GM21515 (cell line): ENCODE measurements at regions not wholly inside any gene's neighbourhood (a gene's known extent, or its start where the extent isn't known, plus 50 kb on each side); places are given as distances from the start of the nearest gene placed in this dataset.

Source experiments
- ATAC-seq: cut with Tn5 transposase; IDR thresholded peaks from one replicate; pipeline ENCODE4 v1.9.1; 2021; ENCODE audit not compliant: unreplicated experiment

GRCh38 chr10:130455111-130455695 is 319.0 kb downstream of the GLRX3 start:
- no peak for ATAC-seq

DNA sequence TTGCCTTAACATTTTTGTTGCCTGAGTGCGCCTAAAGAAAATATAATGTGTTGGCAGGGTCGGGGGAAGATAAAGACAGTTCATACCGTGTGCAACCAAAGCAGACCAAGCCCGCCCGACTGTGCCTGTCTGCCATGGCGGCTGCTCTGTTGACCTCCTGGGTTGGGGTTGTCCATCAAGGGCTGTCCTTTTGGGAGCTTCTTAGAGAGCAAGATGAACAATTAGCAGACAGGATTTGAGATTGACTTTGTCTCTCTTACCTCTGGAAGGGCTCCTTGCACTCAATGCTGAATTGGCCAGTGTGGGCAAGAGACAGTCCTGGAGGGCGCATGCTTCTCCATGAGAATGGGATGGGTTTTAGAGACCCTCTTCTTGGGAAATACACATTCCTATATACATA is 319.6 kb downstream of the GLRX3 start:
- no peak for ATAC-seq

- ATAC-seq = no peak
Measured at GRCh38 chr10:130456616-130457015, 320.4 kb downstream of the GLRX3 start.

DNA sequence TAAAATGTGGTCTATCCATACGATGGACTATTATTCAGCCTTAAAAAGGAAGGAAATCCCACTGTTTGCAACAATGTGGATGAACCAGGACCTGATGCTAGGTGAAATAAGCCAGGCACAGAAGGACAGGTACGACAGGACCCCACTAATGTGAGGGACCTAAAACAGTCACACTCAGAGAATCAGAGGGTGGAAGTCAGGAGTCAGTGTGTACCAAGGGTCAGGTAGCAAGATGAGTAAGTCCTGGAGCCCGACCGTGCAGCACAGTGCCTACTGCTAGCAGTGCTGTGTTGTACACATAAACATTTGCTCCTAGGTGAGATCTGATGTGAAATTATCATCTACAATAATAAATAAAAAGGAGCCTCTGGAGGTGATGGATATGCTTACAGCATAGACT is 322.3 kb downstream of the GLRX3 start:
- ATAC-seq = no peak

- ATAC-seq = no peak
Measured at GRCh38 chr10:130459011-130459410, 322.8 kb downstream of the GLRX3 start.

DNA sequence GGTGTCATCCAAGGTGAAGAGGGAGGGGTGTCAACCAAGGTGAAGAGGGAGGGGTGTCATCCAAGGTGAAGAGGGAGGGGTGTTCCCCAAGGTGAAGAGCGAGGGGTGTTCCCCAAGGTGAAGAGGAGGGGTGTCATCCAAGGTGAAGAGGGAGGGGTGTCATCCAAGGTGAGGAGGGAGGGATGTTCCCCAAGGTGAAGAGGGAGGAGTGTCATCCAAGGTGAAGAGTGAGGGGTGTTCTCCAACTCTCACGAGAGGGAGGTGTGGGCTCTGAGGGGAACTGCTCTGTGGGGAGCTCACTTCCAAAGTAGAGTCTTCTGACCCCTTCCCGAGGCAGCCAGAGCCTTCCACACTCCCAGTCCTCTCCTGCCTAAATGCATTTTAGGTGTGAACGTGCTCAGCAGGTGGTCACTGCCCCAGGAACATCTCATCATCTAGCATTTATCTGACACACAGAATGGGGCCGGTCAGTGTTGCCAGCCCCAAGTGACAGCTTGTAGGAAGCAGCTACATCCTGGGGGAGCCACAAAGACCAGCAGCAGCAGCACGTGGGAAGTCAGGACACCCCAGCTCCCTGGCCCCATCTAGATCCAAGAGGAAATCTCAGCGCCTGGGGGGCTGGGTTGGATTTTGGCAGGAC is 323.8 kb downstream of the GLRX3 start:
- no peak for ATAC-seq

- ATAC-seq = no peak
Measured at GRCh38 chr10:130461631-130462030, 325.4 kb downstream of the GLRX3 start.

GRCh38 chr10:130463104-130463875 is 327.1 kb downstream of the GLRX3 start:
- no peak for ATAC-seq

DNA sequence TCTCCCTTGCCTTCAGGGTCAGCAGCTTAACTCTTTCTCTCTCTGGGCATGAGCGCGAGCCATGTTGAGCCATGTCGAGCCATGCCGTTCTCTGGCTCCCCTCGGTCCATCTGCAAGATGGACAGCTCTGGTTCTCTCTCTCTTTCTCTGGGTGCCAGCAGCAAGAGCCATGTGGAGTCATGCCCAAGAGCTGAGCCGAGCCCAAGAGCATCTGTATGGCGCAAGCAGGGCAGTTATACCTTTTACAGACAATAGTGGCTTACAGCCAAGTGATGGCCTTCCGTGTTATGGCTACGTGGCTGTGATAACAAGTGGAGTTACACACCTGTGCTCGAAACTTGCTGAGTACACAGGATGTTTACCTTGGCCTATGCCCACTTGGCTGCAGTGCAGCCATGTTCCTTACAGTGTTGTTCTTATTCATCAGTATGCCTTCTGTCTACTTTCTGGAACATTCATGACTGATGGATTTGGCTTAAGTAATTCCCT is 327.7 kb downstream of the GLRX3 start:
- ATAC-seq = no peak

DNA sequence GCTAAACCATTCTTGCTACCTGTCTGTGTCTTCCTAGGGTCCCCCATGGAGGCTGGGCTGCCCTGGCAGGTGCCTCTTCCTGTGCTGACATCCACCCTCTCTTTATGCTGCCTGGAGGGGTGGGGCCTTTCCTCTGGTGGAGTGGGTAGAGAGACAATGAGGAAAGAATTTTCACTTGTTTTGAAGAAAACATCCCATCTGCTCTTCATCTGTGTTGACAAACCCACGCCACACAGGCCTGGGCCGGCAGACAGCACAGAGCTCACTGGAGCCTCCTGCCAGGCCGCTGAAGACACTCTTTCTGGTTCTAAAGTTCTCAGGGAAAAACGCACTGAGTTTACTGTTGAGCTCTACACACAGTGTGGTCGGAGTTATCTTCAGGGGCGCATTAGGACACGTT is 328.2 kb downstream of the GLRX3 start:
- no peak for ATAC-seq

DNA sequence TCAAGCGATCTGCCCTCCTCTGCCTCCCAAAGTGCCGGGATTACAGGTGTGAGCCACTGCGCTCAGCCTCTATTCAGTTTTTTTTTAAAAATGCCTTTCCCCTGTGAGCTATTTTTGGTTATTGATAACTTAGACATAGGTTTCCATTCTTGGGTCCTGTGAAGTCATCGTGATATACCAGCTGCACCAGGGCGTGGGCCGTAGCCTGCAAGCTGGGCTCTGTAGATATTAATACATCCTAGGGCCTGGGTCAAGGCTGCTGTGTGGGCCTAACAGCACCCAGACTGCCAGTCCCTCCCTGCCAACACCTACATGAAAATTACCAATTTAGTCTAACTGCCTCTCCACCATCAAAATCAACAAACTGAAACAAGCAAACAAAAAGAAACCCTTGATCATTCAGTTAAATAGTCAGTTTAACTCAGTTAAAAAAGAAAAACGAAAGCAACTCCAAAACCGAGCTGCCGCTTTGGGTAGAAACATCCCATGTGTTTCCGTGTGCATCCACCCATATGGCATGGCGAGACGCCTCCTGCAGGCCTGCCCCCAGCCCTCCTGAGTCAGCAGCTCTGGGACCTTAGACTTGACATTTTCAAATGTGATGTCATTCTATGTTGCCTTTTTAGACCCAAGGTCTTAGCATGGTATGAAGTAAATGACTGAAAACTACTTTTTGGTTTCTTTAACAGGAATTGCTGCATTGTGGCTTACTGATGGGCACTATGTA is 330.2 kb downstream of the GLRX3 start:
- ATAC-seq = no peak

GRCh38 chr10:130470286-130470685 is 334.1 kb downstream of the GLRX3 start:
- no peak for ATAC-seq

DNA sequence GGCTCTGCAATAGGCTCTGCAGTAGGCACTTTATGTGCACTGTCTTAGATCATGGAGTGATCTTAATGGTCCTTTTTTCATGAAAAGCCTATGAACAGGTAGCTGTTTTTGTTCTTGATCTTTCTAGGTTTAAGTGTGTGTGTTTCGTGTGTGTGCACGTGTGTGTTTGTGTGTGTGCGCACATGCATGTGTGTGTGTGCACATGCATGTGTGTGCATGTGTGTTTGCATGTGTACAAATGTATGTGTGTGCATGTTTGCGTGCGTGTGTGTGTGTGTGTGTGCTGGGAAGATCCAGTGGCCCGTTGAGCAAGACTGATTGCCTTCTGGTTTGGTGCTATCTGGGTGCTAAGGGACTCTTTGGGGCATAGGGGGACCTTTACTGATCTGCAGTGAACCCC is 334.8 kb downstream of the GLRX3 start:
- ATAC-seq = no peak

- ATAC-seq = no peak
Measured at GRCh38 chr10:130471486-130471885, 335.3 kb downstream of the GLRX3 start.

DNA sequence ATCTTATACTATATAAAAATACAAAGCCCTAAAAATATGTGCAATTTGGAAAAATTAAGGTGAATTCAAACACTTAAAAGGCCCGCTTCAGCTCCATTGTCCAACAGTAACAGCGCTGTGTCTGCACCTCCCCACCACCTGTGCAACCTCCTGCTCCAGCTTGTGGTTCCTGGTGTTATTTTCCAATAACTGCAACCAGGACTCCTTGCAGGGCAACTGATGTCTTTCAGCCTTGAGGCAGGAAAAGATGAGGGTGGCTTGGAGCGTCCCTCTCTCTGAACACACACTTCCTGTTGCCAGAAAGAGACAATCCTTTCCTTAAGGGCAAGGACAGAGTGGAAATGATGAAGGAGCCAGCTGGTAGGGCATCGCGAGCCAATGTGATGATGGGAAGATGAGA is 336.0 kb downstream of the GLRX3 start:
- no peak for ATAC-seq

GRCh38 chr10:130474591-130474990 is 338.4 kb downstream of the GLRX3 start:
- ATAC-seq = no peak

DNA sequence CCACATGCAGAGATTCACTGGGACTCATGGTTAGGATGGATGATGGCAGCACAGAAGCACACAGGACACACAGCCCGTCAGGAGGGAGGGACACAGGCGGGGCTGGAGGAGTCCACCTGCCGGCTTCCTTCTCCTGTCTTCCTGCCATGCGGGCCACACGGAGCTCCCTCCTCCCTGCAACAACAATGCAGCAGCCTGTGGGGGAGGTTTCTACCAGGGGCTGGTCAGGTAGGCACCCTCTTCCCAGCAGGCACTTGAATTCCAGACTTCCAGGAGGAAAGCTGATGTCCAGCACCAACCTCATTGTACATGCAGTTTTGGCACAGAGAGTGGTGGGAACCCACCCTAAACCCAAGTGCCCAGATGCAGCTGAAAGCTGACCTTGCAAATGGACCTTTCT is 341.2 kb downstream of the GLRX3 start:
- no peak for ATAC-seq

GRCh38 chr10:130479146-130479545 is 343.0 kb downstream of the GLRX3 start:
- no peak for ATAC-seq

GRCh38 chr10:130479926-130480325 is 343.7 kb downstream of the GLRX3 start:
- ATAC-seq = no peak

DNA sequence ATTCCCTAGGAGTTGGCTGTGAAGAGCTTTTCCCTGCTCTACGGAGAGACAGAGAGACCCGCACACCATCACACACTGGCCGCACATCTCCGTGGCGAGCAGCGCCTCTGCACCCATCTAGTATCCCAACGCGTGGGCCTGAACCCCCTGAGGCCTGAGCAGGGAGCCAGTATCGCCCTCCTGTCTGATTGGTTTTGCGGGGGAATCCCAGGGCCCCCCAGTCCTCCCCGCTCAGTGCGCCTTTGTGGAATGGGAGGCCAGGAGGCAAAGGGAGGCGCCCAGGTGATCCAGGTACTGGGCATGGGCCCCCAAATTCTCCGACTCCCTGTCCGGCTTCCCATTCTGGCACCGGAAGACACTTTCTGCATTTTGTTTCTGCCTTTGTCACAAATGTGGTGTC is 344.3 kb downstream of the GLRX3 start:
- ATAC-seq = no peak

DNA sequence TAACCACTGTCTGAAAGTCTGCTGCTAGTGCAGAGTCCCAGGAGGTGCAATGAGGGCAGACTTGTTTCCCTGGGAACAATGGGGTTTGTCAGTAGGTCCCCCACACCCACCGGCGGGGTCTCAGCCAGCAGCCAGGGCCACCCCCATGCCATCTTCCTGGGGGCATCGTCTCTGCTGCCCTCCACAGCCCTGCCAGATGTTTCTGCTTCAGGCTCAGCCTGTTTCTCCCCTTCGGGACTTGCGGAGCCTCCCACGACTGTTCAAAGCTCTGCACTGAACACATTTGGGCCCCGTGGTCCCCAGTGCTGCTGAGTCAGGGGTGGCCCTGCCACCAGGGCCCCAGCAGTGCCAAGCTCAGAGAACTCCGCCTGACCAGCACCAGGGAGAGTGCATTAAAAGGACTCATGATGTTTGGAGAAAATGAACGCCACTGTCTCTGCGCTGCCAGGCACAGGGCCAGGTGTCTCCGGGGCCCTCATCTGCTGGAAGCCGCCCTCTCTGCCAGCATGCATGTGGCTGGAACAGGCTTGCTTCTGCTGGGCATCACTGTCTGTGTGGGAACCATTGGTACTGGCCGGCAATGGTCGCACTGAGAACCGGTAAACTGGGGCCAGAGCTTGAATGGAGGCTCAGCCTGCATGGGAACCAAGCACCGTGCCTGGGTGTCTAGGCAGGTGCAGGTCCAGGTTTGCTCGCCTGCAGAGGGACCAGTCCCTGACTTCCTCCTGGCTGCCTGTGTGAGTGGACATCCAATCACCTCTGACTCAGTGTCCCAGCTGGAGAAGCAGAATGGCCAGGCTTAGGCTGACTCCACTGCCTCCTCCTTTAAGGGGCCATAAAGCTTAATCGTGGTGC is 345.1 kb downstream of the GLRX3 start:
- ATAC-seq = no peak
